ENCODE measurements at regions not wholly inside any gene's neighbourhood (a gene's known extent, or its start where the extent isn't known, plus 50 kb on each side); places are given as distances from the start of the nearest gene placed in this dataset.

DNA sequence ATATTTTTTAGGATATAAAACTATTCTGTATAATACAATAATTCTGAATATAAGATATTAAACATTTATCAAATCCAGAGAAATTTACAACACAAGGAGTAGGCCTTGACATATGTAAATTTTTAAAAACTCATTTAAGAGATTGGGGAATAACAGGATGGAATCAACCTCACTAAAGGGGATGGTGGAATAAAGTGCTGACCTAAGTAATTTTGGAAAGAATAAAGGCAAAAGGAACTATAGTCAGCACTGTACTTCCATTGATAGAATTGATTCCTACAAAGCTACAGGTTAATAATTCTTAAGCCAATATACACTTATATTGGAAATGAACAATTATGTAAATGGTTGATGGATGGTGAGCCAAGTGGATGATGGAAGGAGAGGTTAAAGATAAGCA, 549.3 kb downstream of the TBL1XR1 start:
- no peak overlapping the region for H3K27ac ChIP-seq
- H3K4me1 ChIP-seq: no peaks in the 10 kb centered on the region
- DNase-seq: no peak
- no peaks in the 10 kb centered on the region for H3K36me3 ChIP-seq
- no peak overlapping the region for H3K4me3 ChIP-seq
- H3K27me3 ChIP-seq: no peaks in the 10 kb centered on the region
- no peaks in the 10 kb centered on the region for H3K9me3 ChIP-seq
- TF ChIP-seq, protein P1, sequence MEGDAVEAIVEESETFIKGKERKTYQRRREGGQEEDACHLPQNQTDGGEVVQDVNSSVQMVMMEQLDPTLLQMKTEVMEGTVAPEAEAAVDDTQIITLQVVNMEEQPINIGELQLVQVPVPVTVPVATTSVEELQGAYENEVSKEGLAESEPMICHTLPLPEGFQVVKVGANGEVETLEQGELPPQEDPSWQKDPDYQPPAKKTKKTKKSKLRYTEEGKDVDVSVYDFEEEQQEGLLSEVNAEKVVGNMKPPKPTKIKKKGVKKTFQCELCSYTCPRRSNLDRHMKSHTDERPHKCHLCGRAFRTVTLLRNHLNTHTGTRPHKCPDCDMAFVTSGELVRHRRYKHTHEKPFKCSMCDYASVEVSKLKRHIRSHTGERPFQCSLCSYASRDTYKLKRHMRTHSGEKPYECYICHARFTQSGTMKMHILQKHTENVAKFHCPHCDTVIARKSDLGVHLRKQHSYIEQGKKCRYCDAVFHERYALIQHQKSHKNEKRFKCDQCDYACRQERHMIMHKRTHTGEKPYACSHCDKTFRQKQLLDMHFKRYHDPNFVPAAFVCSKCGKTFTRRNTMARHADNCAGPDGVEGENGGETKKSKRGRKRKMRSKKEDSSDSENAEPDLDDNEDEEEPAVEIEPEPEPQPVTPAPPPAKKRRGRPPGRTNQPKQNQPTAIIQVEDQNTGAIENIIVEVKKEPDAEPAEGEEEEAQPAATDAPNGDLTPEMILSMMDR (IDR thresholded peaks at IDR 0.05): no peak

DNA sequence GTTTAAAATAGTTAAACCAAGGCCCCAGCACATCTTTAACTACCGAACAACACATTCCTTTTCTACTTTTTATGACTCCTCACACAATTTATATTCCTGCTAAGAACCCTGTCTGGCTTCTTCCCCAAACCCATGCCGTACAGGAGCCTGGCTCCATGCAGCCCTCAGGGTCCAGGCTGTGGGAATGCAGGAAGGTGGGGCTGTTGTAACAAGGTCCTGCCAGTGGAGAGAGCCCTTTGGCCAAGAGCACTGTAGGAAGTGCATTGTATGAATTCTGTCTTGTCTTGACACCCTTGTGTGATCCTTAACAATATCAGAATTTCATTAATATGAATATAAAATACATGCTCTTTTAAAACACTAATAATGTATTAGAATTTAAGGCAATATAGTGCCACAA, 563.8 kb downstream of the TBL1XR1 start:
- DNase-seq: no peak
- Histone ChIP-seq H3K36me3 (no peaks in the 10 kb centered on the region), H3K27me3 (no peaks in the 10 kb centered on the region), H3K4me3 (no peak overlapping the region), H3K27ac (no peak overlapping the region), H3K9me3 (no peaks in the 10 kb centered on the region), H3K4me1 (no peaks in the 10 kb centered on the region)
- TF ChIP-seq POLR2A (IDR thresholded peaks at IDR 0.05): no peak
- TF ChIP-seq, protein P1 (IDR thresholded peaks at IDR 0.05): no peak

DNA sequence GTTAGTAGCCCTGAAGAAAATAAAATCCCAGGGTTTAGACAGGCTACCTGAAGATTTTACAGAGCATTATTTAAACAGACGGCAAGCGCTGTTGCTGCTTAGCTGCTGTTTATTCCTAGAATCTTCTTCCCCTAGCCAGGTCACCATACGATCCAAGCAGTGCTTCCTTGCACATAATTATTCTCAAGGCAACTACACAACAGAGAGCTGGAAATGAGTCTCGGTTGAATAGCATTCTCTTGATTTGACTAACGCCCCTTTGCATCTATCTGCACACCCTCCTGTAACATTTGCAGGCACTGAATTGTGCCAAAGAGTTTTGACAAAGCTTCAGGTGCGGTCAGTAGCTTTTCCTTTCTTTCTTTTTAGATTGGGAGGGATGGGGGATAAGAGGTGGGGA, 564.4 kb downstream of the TBL1XR1 start:
- Histone ChIP-seq H3K27ac (no peak overlapping the region), H3K4me1 (no peaks in the 10 kb centered on the region), H3K36me3 (no peaks in the 10 kb centered on the region), H3K4me3 (no peak overlapping the region), H3K27me3 (no peaks in the 10 kb centered on the region), H3K9me3 (no peaks in the 10 kb centered on the region)
- no peak for DNase-seq
- TF ChIP-seq, protein P1 (IDR thresholded peaks at IDR 0.05): no peak

DNA sequence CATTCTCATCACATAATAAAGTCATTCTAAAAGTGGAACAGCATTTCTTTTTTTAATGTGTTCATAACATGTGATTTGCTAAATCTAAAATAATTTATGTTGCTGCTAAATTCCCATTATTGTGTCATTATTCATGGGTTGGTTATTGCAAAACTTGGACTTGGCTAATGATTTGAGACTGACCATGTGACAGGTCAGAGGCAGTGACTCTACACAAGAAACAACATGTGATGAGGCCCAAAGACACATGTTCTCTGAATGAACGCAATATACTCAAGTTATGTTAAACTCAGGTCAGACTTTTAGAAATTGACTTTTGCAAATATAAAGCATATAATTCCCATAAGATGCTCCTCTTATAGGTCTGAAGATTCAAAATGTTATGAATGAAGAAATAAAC, 566.1 kb downstream of the TBL1XR1 start:
- H3K27me3 ChIP-seq: no peaks in the 10 kb centered on the region
- H3K36me3 ChIP-seq: no peaks in the 10 kb centered on the region
- DNase-seq: no peak
- no peak overlapping the region for H3K27ac ChIP-seq
- no peak overlapping the region for H3K4me3 ChIP-seq
- H3K4me1 ChIP-seq: no peaks in the 10 kb centered on the region
- H3K9me3 ChIP-seq: no peaks in the 10 kb centered on the region
- TF ChIP-seq POLR2A (IDR thresholded peaks at IDR 0.05): no peak
- TF ChIP-seq, protein P1 (IDR thresholded peaks at IDR 0.05): no peak

DNA sequence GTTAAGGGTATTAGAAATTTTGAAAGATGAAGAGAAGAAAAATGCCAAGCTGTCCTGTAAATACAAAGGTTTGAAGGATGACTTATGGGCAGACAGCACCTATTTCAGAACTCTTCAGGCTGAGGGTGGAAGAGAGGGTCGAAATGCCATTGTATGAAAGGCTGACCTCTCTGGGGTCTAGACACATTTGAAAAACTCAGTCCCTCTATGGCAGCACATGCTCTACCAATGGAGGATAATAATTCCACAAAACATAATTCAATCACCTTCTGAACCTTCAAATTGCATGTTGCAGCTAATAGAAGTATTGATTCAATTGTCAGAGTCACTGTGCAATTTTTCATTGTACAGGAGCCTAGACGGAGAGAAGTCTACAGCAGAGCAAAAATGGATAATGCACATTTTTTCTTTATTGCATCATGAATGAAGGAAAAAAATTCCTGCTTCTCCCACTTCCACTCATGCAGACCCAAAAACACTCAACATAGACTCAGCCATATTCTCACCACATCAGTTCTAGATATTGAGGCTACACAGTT, 569.1 kb downstream of the TBL1XR1 start:
- TF ChIP-seq, protein P1 (IDR thresholded peaks at IDR 0.05): no peak
- no peak for TF ChIP-seq POLR2A (IDR thresholded peaks at IDR 0.05)
- H3K27ac ChIP-seq: no peak overlapping the region
- H3K9me3 ChIP-seq: no peaks in the 10 kb centered on the region
- no peak overlapping the region for H3K4me3 ChIP-seq
- no peaks in the 10 kb centered on the region for H3K4me1 ChIP-seq
- no peaks in the 10 kb centered on the region for H3K27me3 ChIP-seq
- no peaks in the 10 kb centered on the region for H3K36me3 ChIP-seq
- no peak for DNase-seq

All from Peyer's patch (tissue), 4 donors.